Parathyroid adenoma (tissue), 2 donors: ENCODE measurements at regions not wholly inside any gene's neighbourhood (a gene's known extent, or its start where the extent isn't known, plus 50 kb on each side); places are given as distances from the start of the nearest gene placed in this dataset.
"Not testable (repeated sequence)": the region's sequence is repeated elsewhere in the genome, so short reads cannot be mapped to it uniquely, and the experiment has no call there.

Experiments
- H2AFZ ChIP-seq: fragments of 300-600 bp; sonication (generic); one replicate; pipeline ENCODE4 v1.7.0; 2017; ENCODE audit warnings: antibody characterized with exemption, mild to moderate bottlenecking
- H3K27ac ChIP-seq: fragments of 300-600 bp; sonication (generic); one replicate; pipeline ENCODE4 v1.7.0; 2017
- H3K27me3 ChIP-seq: fragments of 300-600 bp; sonication (generic); one replicate; pipeline ENCODE4 v1.7.0; 2017; ENCODE audit warnings: low read length; ENCODE audit not compliant: control insufficient read depth, insufficient read depth
- H3K36me3 ChIP-seq: fragments of 300-600 bp; sonication (generic); one replicate; pipeline ENCODE4 v1.7.0; 2017; ENCODE audit warnings: low read length; ENCODE audit not compliant: control insufficient read depth, insufficient read depth
- H3K4me1 ChIP-seq: fragments of 300-600 bp; sonication (generic); one replicate; pipeline ENCODE4 v1.7.0; 2017; ENCODE audit warnings: control low read depth
- H3K4me2 ChIP-seq: fragments of 300-600 bp; sonication (generic); one replicate; pipeline ENCODE4 v1.7.0; 2017; ENCODE audit warnings: low read length
- H3K4me3 ChIP-seq: fragments of 300-600 bp; sonication (generic); one replicate; pipeline ENCODE4 v1.7.0; 2017; ENCODE audit warnings: low read depth, low read length
- H3K79me2 ChIP-seq: fragments of 300-600 bp; sonication (generic); one replicate; pipeline ENCODE4 v1.7.0; 2017; ENCODE audit warnings: control low read depth
- H3K9ac ChIP-seq: fragments of 300-600 bp; sonication (generic); one replicate; pipeline ENCODE4 v1.7.0; 2017; ENCODE audit warnings: mild to moderate bottlenecking
- H3K9me3 ChIP-seq: fragments of 300-600 bp; sonication (generic); one replicate; pipeline ENCODE4 v1.7.0; 2017; ENCODE audit warnings: low read length; ENCODE audit not compliant: control insufficient read depth
- TF ChIP-seq, protein P1 (sequence below): fragments of 300-600 bp; sonication (generic); IDR thresholded peaks from one replicate; pipeline ENCODE4 v1.7.0; 2017; ENCODE audit warnings: antibody characterized with exemption, mild to moderate bottlenecking
- donor health status: primary hyperparathyroidism.

DNA sequence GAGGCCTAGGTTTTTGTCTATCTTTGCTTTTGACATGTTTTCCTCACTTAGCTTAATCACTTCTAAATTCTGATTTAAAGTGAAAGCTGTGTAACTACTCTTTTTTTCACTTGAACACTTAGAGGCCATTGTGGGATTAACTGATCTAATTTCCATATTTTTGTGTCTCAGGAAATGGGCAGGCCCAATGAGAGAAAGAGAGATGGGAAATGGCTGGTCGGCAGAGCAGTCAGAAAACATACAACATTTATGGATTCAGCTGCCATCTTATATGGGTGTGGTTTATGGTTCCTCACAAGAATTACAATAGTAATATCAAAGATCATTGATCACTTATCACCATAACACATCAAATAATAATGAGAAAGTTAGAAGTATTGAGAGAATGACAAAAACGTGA is 320.8 kb downstream of the PTPRC start:
- no peaks in the 10 kb centered on the region for H3K27me3 ChIP-seq
- H3K79me2 ChIP-seq = no peaks in the 10 kb centered on the region
- TF ChIP-seq, protein P1, sequence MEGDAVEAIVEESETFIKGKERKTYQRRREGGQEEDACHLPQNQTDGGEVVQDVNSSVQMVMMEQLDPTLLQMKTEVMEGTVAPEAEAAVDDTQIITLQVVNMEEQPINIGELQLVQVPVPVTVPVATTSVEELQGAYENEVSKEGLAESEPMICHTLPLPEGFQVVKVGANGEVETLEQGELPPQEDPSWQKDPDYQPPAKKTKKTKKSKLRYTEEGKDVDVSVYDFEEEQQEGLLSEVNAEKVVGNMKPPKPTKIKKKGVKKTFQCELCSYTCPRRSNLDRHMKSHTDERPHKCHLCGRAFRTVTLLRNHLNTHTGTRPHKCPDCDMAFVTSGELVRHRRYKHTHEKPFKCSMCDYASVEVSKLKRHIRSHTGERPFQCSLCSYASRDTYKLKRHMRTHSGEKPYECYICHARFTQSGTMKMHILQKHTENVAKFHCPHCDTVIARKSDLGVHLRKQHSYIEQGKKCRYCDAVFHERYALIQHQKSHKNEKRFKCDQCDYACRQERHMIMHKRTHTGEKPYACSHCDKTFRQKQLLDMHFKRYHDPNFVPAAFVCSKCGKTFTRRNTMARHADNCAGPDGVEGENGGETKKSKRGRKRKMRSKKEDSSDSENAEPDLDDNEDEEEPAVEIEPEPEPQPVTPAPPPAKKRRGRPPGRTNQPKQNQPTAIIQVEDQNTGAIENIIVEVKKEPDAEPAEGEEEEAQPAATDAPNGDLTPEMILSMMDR = no peak

DNA sequence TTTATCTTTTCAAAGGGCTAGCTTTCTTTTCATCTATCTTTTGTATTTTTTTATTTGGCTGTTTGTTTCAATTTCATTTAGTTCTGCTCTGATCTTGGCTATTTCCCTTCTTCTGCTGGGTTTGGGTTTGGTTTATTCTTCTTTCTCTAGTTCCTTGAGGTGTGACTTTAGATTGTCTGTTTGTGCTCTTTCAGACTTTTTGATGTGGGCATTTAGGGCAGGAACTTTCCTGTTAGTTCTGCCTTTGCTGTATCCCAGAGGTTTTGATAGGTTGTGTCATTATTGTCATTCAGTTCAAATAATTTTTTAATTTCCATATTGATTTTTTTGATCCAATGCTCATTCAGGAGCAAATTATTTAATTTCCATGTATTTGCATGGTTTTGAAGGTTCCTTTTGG is 325.0 kb downstream of the PTPRC start:
- not testable (repeated sequence) for H3K4me2 ChIP-seq, H2AFZ ChIP-seq, H3K79me2 ChIP-seq, H3K9ac ChIP-seq, H3K4me1 ChIP-seq, H3K4me3 ChIP-seq, H3K36me3 ChIP-seq, H3K27me3 ChIP-seq, H3K9me3 ChIP-seq, H3K27ac ChIP-seq

More for the DNA sequence above, 320.8 kb downstream of the PTPRC start:
- Histone ChIP-seq H3K4me2 (no peak overlapping the region), H3K9me3 (no peaks in the 10 kb centered on the region), H3K27ac (no peak overlapping the region), H3K9ac (no peak overlapping the region), H3K4me3 (no peak overlapping the region), H2AFZ (no peak overlapping the region), H3K4me1 (no peaks in the 10 kb centered on the region), H3K36me3 (no peaks in the 10 kb centered on the region)

DNA sequence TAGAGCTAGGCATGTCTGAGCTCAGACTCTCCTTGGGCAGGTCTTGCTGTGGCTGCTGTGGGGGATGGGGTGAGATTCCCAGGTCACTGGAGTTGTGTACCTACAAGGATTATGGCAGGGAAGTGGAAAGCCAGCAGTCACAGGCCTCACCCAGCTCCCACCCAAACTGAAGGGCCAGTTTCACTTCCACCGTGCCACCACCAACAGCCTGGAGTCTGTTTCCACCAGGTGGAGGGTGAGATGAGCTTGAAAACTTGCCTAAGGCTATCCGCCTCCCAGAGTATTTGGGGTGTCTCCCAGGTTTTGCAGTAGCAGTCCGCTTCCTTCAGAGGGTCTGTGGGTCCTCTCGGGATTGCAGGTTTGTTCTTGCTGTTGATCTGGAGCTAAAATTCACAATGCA is 327.7 kb downstream of the PTPRC start:
- no peaks in the 10 kb centered on the region for H3K27me3 ChIP-seq
- no peak overlapping the region for H3K9ac ChIP-seq
- H3K4me1 ChIP-seq = no peaks in the 10 kb centered on the region
- no peak overlapping the region for H3K4me2 ChIP-seq
- TF ChIP-seq, protein P1 = no peak
- H2AFZ ChIP-seq = no peak overlapping the region
- no peaks in the 10 kb centered on the region for H3K9me3 ChIP-seq
- no peaks in the 10 kb centered on the region for H3K79me2 ChIP-seq
- H3K27ac ChIP-seq = no peak overlapping the region
- no peaks in the 10 kb centered on the region for H3K36me3 ChIP-seq
- no peak overlapping the region for H3K4me3 ChIP-seq

DNA sequence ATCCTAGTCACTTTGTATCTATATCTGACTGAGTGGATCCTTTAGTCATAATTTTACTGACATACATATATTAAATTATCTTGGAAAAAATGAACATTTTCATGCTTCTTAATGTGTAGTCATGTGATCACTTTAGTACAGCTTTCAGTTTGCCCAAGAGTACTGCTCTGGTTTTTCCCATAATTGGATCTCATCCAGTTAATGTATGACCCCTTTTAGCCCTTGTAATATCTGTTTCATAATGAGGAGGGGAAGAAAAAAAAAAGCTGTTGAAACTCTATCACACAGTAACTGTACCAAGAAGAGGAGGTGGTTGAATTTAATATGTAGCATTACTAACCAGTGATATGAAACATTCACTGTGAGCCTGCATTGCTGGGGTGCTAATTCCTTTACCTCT is 328.7 kb downstream of the PTPRC start:
- no peak overlapping the region for H3K27ac ChIP-seq
- H3K36me3 ChIP-seq = no peaks in the 10 kb centered on the region
- no peaks in the 10 kb centered on the region for H3K79me2 ChIP-seq
- H3K4me2 ChIP-seq = no peak overlapping the region
- H3K4me3 ChIP-seq = no peak overlapping the region
- no peaks in the 10 kb centered on the region for H3K27me3 ChIP-seq
- no peak overlapping the region for H3K9ac ChIP-seq
- H2AFZ ChIP-seq = no peak overlapping the region
- H3K9me3 ChIP-seq = no peaks in the 10 kb centered on the region
- no peaks in the 10 kb centered on the region for H3K4me1 ChIP-seq
- TF ChIP-seq, protein P1 = no peak

DNA sequence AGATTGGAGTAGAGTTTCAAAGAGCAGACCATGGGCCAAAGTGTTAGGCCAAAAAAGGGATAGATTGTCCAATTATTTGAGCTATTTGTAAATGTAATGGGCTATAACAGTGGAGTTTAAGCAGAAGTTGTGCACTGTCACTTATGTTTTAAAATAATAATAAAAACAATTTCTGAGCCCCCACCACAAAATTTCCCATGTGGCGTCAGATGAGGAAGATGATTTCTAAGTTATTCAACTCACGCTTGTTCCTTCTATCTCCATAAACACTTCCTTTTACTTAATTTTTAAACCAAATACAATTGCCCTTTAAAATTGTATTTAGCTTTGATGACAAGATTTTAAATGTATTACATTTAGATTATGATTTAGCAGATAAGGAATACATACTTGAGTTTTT is 330.0 kb downstream of the PTPRC start:
- TF ChIP-seq, protein P1 = no peak
- no peak overlapping the region for H3K4me3 ChIP-seq
- no peak overlapping the region for H3K27ac ChIP-seq
- H2AFZ ChIP-seq = no peak overlapping the region
- H3K9me3 ChIP-seq = no peaks in the 10 kb centered on the region
- no peaks in the 10 kb centered on the region for H3K4me1 ChIP-seq
- H3K4me2 ChIP-seq = no peak overlapping the region
- no peaks in the 10 kb centered on the region for H3K36me3 ChIP-seq
- no peaks in the 10 kb centered on the region for H3K27me3 ChIP-seq
- no peaks in the 10 kb centered on the region for H3K79me2 ChIP-seq
- H3K9ac ChIP-seq = no peak overlapping the region
